ENCODE measurements at regions not wholly inside any gene's neighbourhood (a gene's known extent, or its start where the extent isn't known, plus 50 kb on each side); places are given as distances from the start of the nearest gene placed in this dataset.

- no peak overlapping the region for H3K9ac ChIP-seq (ENCODE audit: low read length)
- no peaks in the 10 kb centered on the region for H3K27me3 ChIP-seq (ENCODE audit: control insufficient read depth, insufficient read depth, low read length)
- H3K9me3 ChIP-seq (ENCODE audit: control insufficient read depth, insufficient read depth, low read depth, low read length), result peaks cover 1% of the 10 kb centered on the region; the same call in 1 of the 2 replicates
- peaks cover 16% of the 10 kb centered on the region for H3K4me1 ChIP-seq (ENCODE audit: control insufficient read depth, insufficient read depth, low read length)
- no peak overlapping the region for H3K4me3 ChIP-seq (ENCODE audit: low read depth, low read length)
- no peak overlapping the region for H3K27ac ChIP-seq (ENCODE audit: low read depth, low read length)
- no peaks in the 10 kb centered on the region for H3K36me3 ChIP-seq (ENCODE audit: control insufficient read depth, insufficient read depth, low read length)
These were observed 58.0 kb upstream of the LGALSL start for GRCh38 chr2:64396001-64396400.

- H3K27ac ChIP-seq (ENCODE audit: low read depth, low read length), result no peak overlapping the region
- H3K4me1 ChIP-seq (ENCODE audit: control insufficient read depth, insufficient read depth, low read length), result peaks cover 21% of the 10 kb centered on the region
- H3K4me3 ChIP-seq (ENCODE audit: low read depth, low read length), result no peak overlapping the region
- H3K27me3 ChIP-seq (ENCODE audit: control insufficient read depth, insufficient read depth, low read length), result no peaks in the 10 kb centered on the region
- no peak overlapping the region for H3K9ac ChIP-seq (ENCODE audit: low read length)
- no peaks in the 10 kb centered on the region for H3K36me3 ChIP-seq (ENCODE audit: control insufficient read depth, insufficient read depth, low read length)
- no peaks in the 10 kb centered on the region for H3K9me3 ChIP-seq (ENCODE audit: control insufficient read depth, insufficient read depth, low read depth, low read length)
These were observed 57.4 kb upstream of the LGALSL start for GRCh38 chr2:64396551-64396950.

GRCh38 chr2:64398516-64399129 is 55.3 kb upstream of the LGALSL start:
- Histone ChIP-seq H3K27ac (ENCODE audit: low read depth, low read length) (no peak overlapping the region), H3K4me3 (ENCODE audit: low read depth, low read length) (no peak overlapping the region), H3K4me1 (ENCODE audit: control insufficient read depth, insufficient read depth, low read length) (peaks cover 36% of the 10 kb centered on the region), H3K9ac (ENCODE audit: low read length) (no peak overlapping the region), H3K27me3 (ENCODE audit: control insufficient read depth, insufficient read depth, low read length) (no peaks in the 10 kb centered on the region), H3K9me3 (ENCODE audit: control insufficient read depth, insufficient read depth, low read depth, low read length) (no peaks in the 10 kb centered on the region), H3K36me3 (ENCODE audit: control insufficient read depth, insufficient read depth, low read length) (no peaks in the 10 kb centered on the region)

GRCh38 chr2:64399521-64399920 is 54.4 kb upstream of the LGALSL start:
- H3K27me3 ChIP-seq (ENCODE audit: control insufficient read depth, insufficient read depth, low read length), result no peaks in the 10 kb centered on the region

GRCh38 chr2:64400105-64400728 is 53.7 kb upstream of the LGALSL start:
- no peak overlapping the region for H3K9ac ChIP-seq (ENCODE audit: low read length)
- no peaks in the 10 kb centered on the region for H3K27me3 ChIP-seq (ENCODE audit: control insufficient read depth, insufficient read depth, low read length)
- H3K9me3 ChIP-seq (ENCODE audit: control insufficient read depth, insufficient read depth, low read depth, low read length), result no peaks in the 10 kb centered on the region
- H3K36me3 ChIP-seq (ENCODE audit: control insufficient read depth, insufficient read depth, low read length), result no peaks in the 10 kb centered on the region
- H3K4me3 ChIP-seq (ENCODE audit: low read depth, low read length), result no peak overlapping the region
- no peak overlapping the region for H3K27ac ChIP-seq (ENCODE audit: low read depth, low read length)
- peaks cover 50% of the 10 kb centered on the region for H3K4me1 ChIP-seq (ENCODE audit: control insufficient read depth, insufficient read depth, low read length)

More at GRCh38 chr2:64399521-64399920, 54.4 kb upstream of the LGALSL start:
- Histone ChIP-seq H3K27ac (ENCODE audit: low read depth, low read length) (no peak overlapping the region), H3K36me3 (ENCODE audit: control insufficient read depth, insufficient read depth, low read length) (no peaks in the 10 kb centered on the region), H3K9ac (ENCODE audit: low read length) (no peak overlapping the region), H3K4me1 (ENCODE audit: control insufficient read depth, insufficient read depth, low read length) (peaks cover 45% of the 10 kb centered on the region), H3K4me3 (ENCODE audit: low read depth, low read length) (no peak overlapping the region), H3K9me3 (ENCODE audit: control insufficient read depth, insufficient read depth, low read depth, low read length) (no peaks in the 10 kb centered on the region)

GRCh38 chr2:64400733-64401528 is 53.0 kb upstream of the LGALSL start:
- no peaks in the 10 kb centered on the region for H3K36me3 ChIP-seq (ENCODE audit: control insufficient read depth, insufficient read depth, low read length)
- peaks cover 54% of the 10 kb centered on the region for H3K4me1 ChIP-seq (ENCODE audit: control insufficient read depth, insufficient read depth, low read length)
- H3K27ac ChIP-seq (ENCODE audit: low read depth, low read length), result no peak overlapping the region
- no peaks in the 10 kb centered on the region for H3K9me3 ChIP-seq (ENCODE audit: control insufficient read depth, insufficient read depth, low read depth, low read length)
- no peak overlapping the region for H3K4me3 ChIP-seq (ENCODE audit: low read depth, low read length)
- H3K9ac ChIP-seq (ENCODE audit: low read length), result no peak overlapping the region
- no peaks in the 10 kb centered on the region for H3K27me3 ChIP-seq (ENCODE audit: control insufficient read depth, insufficient read depth, low read length)

- H3K9me3 ChIP-seq (ENCODE audit: control insufficient read depth, insufficient read depth, low read depth, low read length), result no peaks in the 10 kb centered on the region
- H3K27me3 ChIP-seq (ENCODE audit: control insufficient read depth, insufficient read depth, low read length), result no peaks in the 10 kb centered on the region
- H3K9ac ChIP-seq (ENCODE audit: low read length), result no peak overlapping the region
- H3K4me1 ChIP-seq (ENCODE audit: control insufficient read depth, insufficient read depth, low read length), result peaks cover 60% of the 10 kb centered on the region
- no peaks in the 10 kb centered on the region for H3K36me3 ChIP-seq (ENCODE audit: control insufficient read depth, insufficient read depth, low read length)
- no peak overlapping the region for H3K4me3 ChIP-seq (ENCODE audit: low read depth, low read length)
- H3K27ac ChIP-seq (ENCODE audit: low read depth, low read length), result no peak overlapping the region
These were observed 52.5 kb upstream of the LGALSL start for GRCh38 chr2:64401529-64401880.

GRCh38 chr2:64402876-64403275 is 51.1 kb upstream of the LGALSL start:
- Histone ChIP-seq H3K27ac (ENCODE audit: low read depth, low read length) (no peak overlapping the region), H3K9me3 (ENCODE audit: control insufficient read depth, insufficient read depth, low read depth, low read length) (no peaks in the 10 kb centered on the region), H3K27me3 (ENCODE audit: control insufficient read depth, insufficient read depth, low read length) (no peaks in the 10 kb centered on the region), H3K4me3 (ENCODE audit: low read depth, low read length) (no peak overlapping the region), H3K36me3 (ENCODE audit: control insufficient read depth, insufficient read depth, low read length) (no peaks in the 10 kb centered on the region), H3K4me1 (ENCODE audit: control insufficient read depth, insufficient read depth, low read length) (peaks cover 61% of the 10 kb centered on the region), H3K9ac (ENCODE audit: low read length) (no peak overlapping the region)

- no peaks in the 10 kb centered on the region for H3K36me3 ChIP-seq (ENCODE audit: control insufficient read depth, insufficient read depth, low read length)
- no peak overlapping the region for H3K9ac ChIP-seq (ENCODE audit: low read length)
- no peaks in the 10 kb centered on the region for H3K27me3 ChIP-seq (ENCODE audit: control insufficient read depth, insufficient read depth, low read length)
- H3K4me3 ChIP-seq (ENCODE audit: low read depth, low read length), result peak overlapping the region; percentile 46; the same call in 1 of the 2 replicates
- no peaks in the 10 kb centered on the region for H3K9me3 ChIP-seq (ENCODE audit: control insufficient read depth, insufficient read depth, low read depth, low read length)
- peaks cover 61% of the 10 kb centered on the region for H3K4me1 ChIP-seq (ENCODE audit: control insufficient read depth, insufficient read depth, low read length)
- peak overlapping the region; percentile 74; the same call in 1 of the 2 replicates for H3K27ac ChIP-seq (ENCODE audit: low read depth, low read length)
These were observed 50.5 kb upstream of the LGALSL start for GRCh38 chr2:64403426-64403825.

GRCh38 chr2:64404002-64404731 is 49.8 kb upstream of the LGALSL start:
- peak overlapping the region; percentile 34 for H3K9ac ChIP-seq (ENCODE audit: low read length)
- H3K27ac ChIP-seq (ENCODE audit: low read depth, low read length), result peak overlapping the region; percentile 74
- peaks cover 61% of the 10 kb centered on the region for H3K4me1 ChIP-seq (ENCODE audit: control insufficient read depth, insufficient read depth, low read length)
- H3K4me3 ChIP-seq (ENCODE audit: low read depth, low read length), result peak overlapping the region; percentile 46
- H3K9me3 ChIP-seq (ENCODE audit: control insufficient read depth, insufficient read depth, low read depth, low read length), result no peaks in the 10 kb centered on the region
- no peaks in the 10 kb centered on the region for H3K27me3 ChIP-seq (ENCODE audit: control insufficient read depth, insufficient read depth, low read length)
- H3K36me3 ChIP-seq (ENCODE audit: control insufficient read depth, insufficient read depth, low read length), result no peaks in the 10 kb centered on the region
